ENCODE measurements at regions not wholly inside any gene's neighbourhood (a gene's known extent, or its start where the extent isn't known, plus 50 kb on each side); places are given as distances from the start of the nearest gene placed in this dataset.

- no peak for TF ChIP-seq NFIC (IDR thresholded peaks at IDR 0.05)
- no peak for TF ChIP-seq EGR1 (IDR thresholded peaks at IDR 0.05)
- TF ChIP-seq RAD21 (IDR thresholded peaks at IDR 0.05; ENCODE audit: low read depth): no peak
- no peak for TF ChIP-seq MAX (IDR thresholded peaks at IDR 0.05)
- no peak for TF ChIP-seq TCF12 (IDR thresholded peaks at IDR 0.05; ENCODE audit: low read depth)
- no peak for TF ChIP-seq YY1 (IDR thresholded peaks at IDR 0.05; ENCODE audit: low read depth)
- no peak for TF ChIP-seq ZBTB7A (IDR thresholded peaks at IDR 0.05; ENCODE audit: low read depth)
These were observed 281.1 kb upstream of the SLC14A2 start for GRCh38 chr18:45334191-45334590.

- peak; percentile 22; the same call in 1 of the 2 replicates for TF ChIP-seq TEAD4 (IDR thresholded peaks at IDR 0.05)
- no peak for TF ChIP-seq ZBTB7A (IDR thresholded peaks at IDR 0.05; ENCODE audit: low read depth)
- peak; percentile 53 for TF ChIP-seq NFIC (IDR thresholded peaks at IDR 0.05)
- TF ChIP-seq YY1 (IDR thresholded peaks at IDR 0.05; ENCODE audit: low read depth): no peak
- TF ChIP-seq EGR1 (IDR thresholded peaks at IDR 0.05): no peak
These were observed 279.8 kb upstream of the SLC14A2 start for GRCh38 chr18:45335282-45336043.

- TF ChIP-seq RAD21 (IDR thresholded peaks at IDR 0.05; ENCODE audit: low read depth) (no peak), EGR1 (IDR thresholded peaks at IDR 0.05) (no peak), NFIC (IDR thresholded peaks at IDR 0.05) (no peak), MAX (IDR thresholded peaks at IDR 0.05) (no peak), FOXM1 (IDR thresholded peaks at IDR 0.05; ENCODE audit: borderline replicate concordance, low read depth) (no peak), TAF1 (IDR thresholded peaks at IDR 0.05; ENCODE audit: low read depth) (no peak), YY1 (IDR thresholded peaks at IDR 0.05; ENCODE audit: low read depth) (no peak), CREB1 (IDR thresholded peaks at IDR 0.05; ENCODE audit: low read depth) (no peak), TEAD4 (IDR thresholded peaks at IDR 0.05) (no peak), TCF12 (IDR thresholded peaks at IDR 0.05; ENCODE audit: low read depth) (no peak)
These were observed 278.8 kb upstream of the SLC14A2 start for GRCh38 chr18:45336448-45336847.

- TF ChIP-seq TCF12 (IDR thresholded peaks at IDR 0.05; ENCODE audit: low read depth) (no peak), TAF1 (IDR thresholded peaks at IDR 0.05; ENCODE audit: low read depth) (no peak), YY1 (IDR thresholded peaks at IDR 0.05; ENCODE audit: low read depth) (no peak), FOXM1 (IDR thresholded peaks at IDR 0.05; ENCODE audit: borderline replicate concordance, low read depth) (no peak), USF1 (IDR thresholded peaks at IDR 0.05) (no peak), EGR1 (IDR thresholded peaks at IDR 0.05) (no peak), CREB1 (IDR thresholded peaks at IDR 0.05; ENCODE audit: low read depth) (no peak), MAX (IDR thresholded peaks at IDR 0.05) (no peak), REST (IDR thresholded peaks at IDR 0.05; ENCODE audit: low read depth) (no peak), CEBPB (IDR thresholded peaks at IDR 0.05) (no peak), TEAD4 (IDR thresholded peaks at IDR 0.05) (no peak), RAD21 (IDR thresholded peaks at IDR 0.05; ENCODE audit: low read depth) (no peak), ZBTB7A (IDR thresholded peaks at IDR 0.05; ENCODE audit: low read depth) (no peak), NFIC (IDR thresholded peaks at IDR 0.05) (no peak)
These were observed 277.8 kb upstream of the SLC14A2 start for GRCh38 chr18:45337477-45337876.

GRCh38 chr18:45339810-45340550 lies 275.3 kb upstream of the SLC14A2 start:
- TF ChIP-seq FOXM1 (IDR thresholded peaks at IDR 0.05; ENCODE audit: borderline replicate concordance, low read depth): no peak
- no peak for TF ChIP-seq MAX (IDR thresholded peaks at IDR 0.05)
- no peak for TF ChIP-seq TAF1 (IDR thresholded peaks at IDR 0.05; ENCODE audit: low read depth)
- TF ChIP-seq USF1 (IDR thresholded peaks at IDR 0.05): no peak
- TF ChIP-seq TCF12 (IDR thresholded peaks at IDR 0.05; ENCODE audit: low read depth): no peak
- no peak for TF ChIP-seq REST (IDR thresholded peaks at IDR 0.05; ENCODE audit: low read depth)
- TF ChIP-seq EP300 (IDR thresholded peaks at IDR 0.05; ENCODE audit: borderline replicate concordance): no peak
- TF ChIP-seq NFIC (IDR thresholded peaks at IDR 0.05): no peak
- no peak for TF ChIP-seq CEBPB (IDR thresholded peaks at IDR 0.05)
- TF ChIP-seq CREB1 (IDR thresholded peaks at IDR 0.05; ENCODE audit: low read depth): no peak
- no peak for TF ChIP-seq EGR1 (IDR thresholded peaks at IDR 0.05)
- TF ChIP-seq RAD21 (IDR thresholded peaks at IDR 0.05; ENCODE audit: low read depth): no peak
- TF ChIP-seq YY1 (IDR thresholded peaks at IDR 0.05; ENCODE audit: low read depth): no peak
